SK-N-MC (cell line): ENCODE measurements at regions not wholly inside any gene's neighbourhood (a gene's known extent, or its start where the extent isn't known, plus 50 kb on each side); places are given as distances from the start of the nearest gene placed in this dataset.

Experiments used
- EZH2 ChIP-seq: fragments of 200-600 bp; sonication (generic); IDR thresholded peaks from one replicate; pipeline ENCODE4 v1.6.1; 2017; ENCODE audit warnings: antibody characterized with exemption
- POLR2AphosphoS5 ChIP-seq: IDR thresholded peaks from 2 replicates; pipeline ENCODE4 v1.6.1; 2012; ENCODE audit warnings: mild to moderate bottlenecking, low read depth, low read length, borderline replicate concordance

DNA sequence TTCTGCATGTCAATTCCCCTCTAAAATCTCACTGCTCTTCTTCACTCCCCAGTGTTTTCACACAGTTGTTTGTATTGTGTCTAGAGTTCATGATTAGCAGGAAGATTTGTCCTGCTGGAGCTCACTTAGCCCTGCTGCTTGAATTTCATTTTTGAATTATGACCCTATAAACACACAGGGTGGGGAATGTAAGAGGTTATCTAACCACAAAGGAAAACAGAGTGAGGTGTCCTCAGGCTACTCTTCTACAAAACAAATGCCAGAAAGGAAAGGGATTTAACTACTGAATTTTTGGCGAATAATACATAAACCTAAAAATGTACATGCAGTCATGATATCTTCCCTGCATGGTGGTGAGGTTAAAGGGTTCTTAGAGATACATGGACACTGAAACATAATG lies 215.1 kb upstream of the CNTN4 start:
- TF ChIP-seq EZH2, result no peak
- no peak for TF ChIP-seq POLR2AphosphoS5
